GM21381 (cell line): ENCODE measurements at regions not wholly inside any gene's neighbourhood (a gene's known extent, or its start where the extent isn't known, plus 50 kb on each side); places are given as distances from the start of the nearest gene placed in this dataset.
"Not testable (repeated sequence)": the region's sequence is repeated elsewhere in the genome, so short reads cannot be mapped to it uniquely, and the experiment has no call there.

ENCODE experiments used
- ATAC-seq: cut with Tn5 transposase; IDR thresholded peaks from one replicate; pipeline ENCODE4 v1.9.1; 2021; ENCODE audit warnings: mild to moderate bottlenecking, moderate library complexity; ENCODE audit not compliant: unreplicated experiment

DNA sequence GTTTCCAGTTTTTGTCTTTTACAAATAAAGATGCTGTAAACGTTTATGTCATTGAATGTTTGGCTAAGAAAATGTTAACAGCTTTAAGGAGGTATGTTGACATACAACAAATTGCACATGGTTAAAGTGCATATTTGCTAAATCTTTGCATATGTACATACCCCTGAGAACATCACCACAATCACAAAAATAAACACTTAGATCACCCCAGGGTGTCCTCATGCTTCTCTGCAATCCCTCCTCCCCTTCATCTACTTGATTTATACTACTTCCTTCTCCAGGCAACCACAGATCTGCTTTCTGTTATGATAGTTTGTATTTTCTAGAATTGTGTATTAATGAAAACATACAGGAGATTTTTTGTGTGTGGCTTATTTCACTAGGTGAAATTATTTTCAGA, 209.5 kb downstream of the GLRX3 start:
- no peak for ATAC-seq

DNA sequence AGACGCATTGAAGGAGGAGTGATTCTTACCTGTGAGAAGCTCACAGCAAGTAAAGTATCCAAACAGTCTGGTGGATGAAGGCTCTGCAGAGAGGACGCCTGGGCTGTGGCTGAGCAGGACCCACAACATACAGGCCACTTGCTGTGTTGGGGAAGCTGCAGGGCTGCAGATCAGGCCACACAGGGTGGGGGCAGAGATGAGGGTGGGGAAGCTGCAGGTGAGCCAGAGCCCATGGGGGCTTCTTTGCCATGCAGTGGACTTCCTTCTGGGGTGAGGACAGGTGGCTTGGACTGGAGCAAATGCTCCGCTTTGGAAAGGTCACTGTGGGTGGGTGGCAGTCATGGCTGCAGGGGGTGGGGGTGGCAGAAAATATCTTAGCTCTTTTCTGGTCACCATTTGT, 214.8 kb downstream of the GLRX3 start:
- ATAC-seq: no peak

- ATAC-seq: no peak
Observed at GRCh38 chr10:130351466-130352290, 215.5 kb downstream of the GLRX3 start.

- ATAC-seq: no peak
Observed at GRCh38 chr10:130352291-130352645, 216.1 kb downstream of the GLRX3 start.

- ATAC-seq: no peak
Observed at GRCh38 chr10:130353928-130354572, 217.9 kb downstream of the GLRX3 start.

DNA sequence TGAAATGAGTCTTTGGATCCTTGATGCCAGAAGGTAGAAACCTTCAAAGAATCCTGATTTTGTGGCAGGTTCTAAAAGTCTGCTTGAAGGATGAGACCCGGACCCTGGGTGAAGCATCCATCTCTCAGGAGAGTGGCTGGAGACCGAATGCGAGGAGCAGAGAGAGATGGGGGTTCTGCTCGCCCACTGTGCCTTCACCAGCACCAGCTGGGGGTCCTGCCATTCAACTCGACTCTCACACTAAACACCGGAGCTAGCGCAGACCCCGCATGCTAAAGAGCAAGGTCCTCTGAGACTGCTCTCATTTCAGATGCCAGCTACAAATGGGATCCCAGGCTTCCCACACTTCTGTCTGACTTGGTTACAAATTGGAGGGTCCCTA, 218.4 kb downstream of the GLRX3 start:
- no peak for ATAC-seq

DNA sequence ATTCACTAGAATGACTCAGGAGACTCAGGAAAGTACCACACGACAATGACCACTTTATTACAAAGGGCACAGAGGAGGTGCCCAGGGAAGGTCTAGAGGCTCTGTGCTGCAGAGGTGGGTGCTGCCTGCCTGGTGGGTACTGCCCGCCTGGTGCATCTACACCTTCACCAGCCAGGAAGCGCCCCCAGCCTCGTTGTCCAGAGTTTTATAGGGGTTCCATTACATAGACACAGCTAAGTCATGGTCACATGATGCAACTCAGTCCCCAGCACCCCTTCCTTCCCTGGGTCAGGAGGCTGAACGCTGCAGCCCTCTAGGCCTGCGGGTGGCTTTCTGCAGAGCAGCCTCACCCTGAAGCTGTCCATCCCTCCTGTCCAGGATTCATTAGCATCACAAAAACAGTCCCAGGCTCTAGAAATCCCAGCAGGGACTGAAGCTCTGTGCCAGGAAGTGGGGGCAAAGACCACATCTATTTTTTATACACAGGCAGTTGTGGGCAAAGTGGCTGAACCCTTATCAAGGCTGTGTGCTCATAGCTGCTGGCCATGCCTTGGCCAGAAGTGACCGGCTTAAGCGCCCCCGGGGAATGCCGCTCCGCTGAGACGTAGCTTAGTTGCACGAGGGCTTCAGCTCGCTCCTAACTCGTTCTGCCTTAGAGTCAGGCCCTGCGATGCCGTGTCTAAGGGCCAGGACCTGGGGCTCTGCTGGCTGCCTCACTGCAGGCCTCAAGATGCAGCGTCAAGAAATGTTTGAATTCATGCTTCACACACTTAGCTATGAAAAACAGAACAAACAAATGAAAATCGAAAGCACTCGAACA, 219.0 kb downstream of the GLRX3 start:
- ATAC-seq: no peak

GRCh38 chr10:130356429-130356828, 220.2 kb downstream of the GLRX3 start:
- not testable (repeated sequence) for ATAC-seq

- ATAC-seq: no peak
Observed at GRCh38 chr10:130357226-130357625, 221.0 kb downstream of the GLRX3 start.

- no peak for ATAC-seq
Observed at GRCh38 chr10:130357951-130358350, 221.8 kb downstream of the GLRX3 start.

- ATAC-seq: no peak
Observed at GRCh38 chr10:130358981-130359650, 222.9 kb downstream of the GLRX3 start.

GRCh38 chr10:130359711-130360110, 223.5 kb downstream of the GLRX3 start:
- no peak for ATAC-seq

DNA sequence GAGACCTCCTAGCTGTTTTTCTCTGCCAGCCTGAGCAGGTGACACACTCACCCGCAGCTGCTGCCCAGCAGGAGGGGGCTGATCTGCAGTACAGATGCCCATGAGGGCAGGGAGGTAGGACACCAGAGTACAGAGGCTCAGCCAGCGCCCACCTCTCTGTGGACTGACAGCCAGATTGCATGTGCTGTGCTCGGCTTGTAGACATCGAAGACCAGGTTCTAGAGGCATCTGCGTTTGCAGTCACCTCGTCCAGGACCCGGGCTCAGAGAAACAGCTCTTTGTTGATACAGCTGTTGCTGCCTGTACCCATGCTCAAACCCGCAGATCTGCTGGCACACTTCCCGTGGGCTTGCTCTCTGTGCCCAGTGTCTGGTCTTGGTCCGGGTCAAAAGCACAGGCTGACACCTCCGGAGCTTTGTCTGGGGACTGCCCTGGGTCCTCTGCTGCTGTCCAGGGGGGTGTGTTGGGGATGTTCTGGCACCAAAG, 224.7 kb downstream of the GLRX3 start:
- ATAC-seq: no peak

DNA sequence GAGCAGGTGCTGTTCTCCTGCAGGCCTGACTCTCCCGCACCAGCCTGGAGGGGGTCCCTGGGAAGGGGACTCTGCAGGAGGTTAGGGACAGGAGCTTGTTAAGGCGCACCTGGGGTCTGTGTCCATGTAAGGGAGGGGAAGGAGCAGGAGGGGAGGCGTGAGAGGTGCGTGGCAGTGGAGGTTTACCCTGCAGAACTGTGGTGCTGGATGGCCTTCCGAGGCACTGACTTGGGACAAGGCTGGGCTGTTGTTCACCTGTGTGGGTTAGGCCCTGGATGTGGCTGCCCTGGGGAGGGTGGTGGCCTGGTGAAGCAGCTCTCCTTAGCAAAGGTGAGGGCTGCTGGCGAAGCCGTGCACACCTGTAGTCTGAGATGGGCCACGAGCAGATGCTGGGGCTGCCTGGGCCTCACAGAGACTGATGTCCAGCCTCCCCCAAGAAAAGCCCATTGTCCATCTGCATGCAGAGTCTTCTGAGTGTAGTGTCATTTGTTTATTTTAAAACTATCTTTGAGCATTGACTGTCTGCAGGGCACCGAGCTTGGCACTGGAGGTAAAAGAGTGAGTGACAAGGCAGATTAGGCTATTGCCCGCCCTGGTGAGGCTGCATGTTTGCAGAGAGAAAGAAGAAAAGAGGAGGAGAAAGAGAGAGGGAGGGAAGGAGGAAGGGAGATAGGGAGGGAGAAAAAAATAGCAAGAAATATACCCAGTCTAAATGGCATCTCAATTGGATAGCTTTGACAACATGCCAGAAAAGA, 225.3 kb downstream of the GLRX3 start:
- ATAC-seq: no peak

GRCh38 chr10:130362308-130362761, 226.1 kb downstream of the GLRX3 start:
- ATAC-seq: no peak

GRCh38 chr10:130363051-130363450, 226.9 kb downstream of the GLRX3 start:
- no peak for ATAC-seq

DNA sequence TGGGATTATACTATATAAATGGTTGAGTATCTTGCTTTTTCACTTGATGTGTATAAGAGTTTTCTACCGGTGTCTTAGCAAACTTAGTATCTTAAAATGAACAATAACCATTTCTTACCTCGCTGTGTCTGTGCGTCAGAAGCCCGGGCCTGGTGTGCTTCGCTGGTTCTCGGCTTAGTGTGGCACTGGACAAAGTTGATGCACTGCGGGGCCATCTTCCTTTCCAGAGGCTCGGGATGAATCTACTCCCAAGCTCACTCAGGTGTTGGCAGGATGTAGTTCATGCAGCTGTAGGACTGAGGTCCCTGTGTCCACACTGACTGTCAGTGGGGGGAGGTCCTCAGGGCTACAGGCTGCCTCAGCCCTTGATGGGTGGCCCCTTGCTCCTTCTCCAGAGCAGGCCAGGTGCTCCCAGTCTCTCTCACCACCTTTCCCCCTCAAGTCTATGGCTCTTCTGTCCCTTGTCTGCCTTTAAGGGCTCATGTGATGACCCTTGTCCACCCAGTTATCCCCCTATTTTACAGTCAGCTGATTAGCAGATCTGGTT, 227.8 kb downstream of the GLRX3 start:
- no peak for ATAC-seq

DNA sequence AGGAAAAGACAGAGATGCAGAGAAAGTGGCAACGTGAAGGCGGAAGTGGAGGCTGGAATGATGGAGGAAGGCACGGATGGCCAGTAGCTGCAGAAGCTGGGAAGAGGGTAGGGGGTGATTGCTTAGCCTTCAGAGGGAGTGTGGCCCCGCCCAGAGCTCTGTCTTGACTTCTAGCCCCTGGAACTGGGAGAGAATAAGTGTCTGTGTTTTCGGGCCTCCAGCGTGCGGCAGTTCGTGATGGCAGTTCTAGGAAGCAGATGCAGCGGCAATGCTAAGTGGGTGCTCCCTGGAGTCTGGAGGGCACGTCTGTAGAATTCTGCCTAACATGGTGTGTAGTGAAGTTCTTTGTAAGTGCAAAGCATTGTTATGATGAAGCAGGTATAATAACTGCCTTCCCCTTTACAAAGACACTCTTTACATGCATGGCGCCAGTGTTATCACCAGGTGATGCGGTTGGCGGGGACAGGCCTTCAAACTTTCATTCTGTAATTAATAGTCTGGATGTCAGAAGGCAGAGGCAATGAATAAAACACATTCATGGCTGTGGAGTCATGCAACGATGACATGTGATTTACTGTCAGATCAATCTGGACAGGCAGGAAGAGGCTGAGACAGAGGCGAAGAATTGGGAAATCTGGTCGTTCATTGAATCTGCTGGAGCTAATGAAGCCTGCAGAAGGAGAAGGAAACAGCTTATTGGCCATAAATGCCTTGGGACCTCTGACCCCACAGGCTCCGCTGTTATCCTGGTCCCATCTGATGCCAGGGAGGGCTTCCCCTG, 228.6 kb downstream of the GLRX3 start:
- ATAC-seq: no peak
